ENCODE measurements at regions not wholly inside any gene's neighbourhood (a gene's known extent, or its start where the extent isn't known, plus 50 kb on each side); places are given as distances from the start of the nearest gene placed in this dataset.

- no peak for TF ChIP-seq TAF1 (IDR thresholded peaks at IDR 0.05; ENCODE audit: borderline replicate concordance, insufficient read depth, low read length)
- no peak for TF ChIP-seq REST (IDR thresholded peaks at IDR 0.05; ENCODE audit: insufficient read depth in 1 of 2, low read depth in 2 of 2, low read length in 2 of 2)
Observed at GRCh38 chr1:213650603-213651002, 337.2 kb upstream of the PROX1 start.
